Natural killer cell (primary cell): ENCODE measurements at regions not wholly inside any gene's neighbourhood (a gene's known extent, or its start where the extent isn't known, plus 50 kb on each side); places are given as distances from the start of the nearest gene placed in this dataset.
A peak's percentile ranks its signal among the peaks of the same experiment; 100 is the strongest.

Experiments
- ATAC-seq, 3 donors: fragments of 150-1000 bp in 2 of 3; fragments of 200-7000 bp in 1 of 3; cut with Tn5 transposase; 1 replicate in 1 of 3; 2 replicates in 2 of 3; pipeline ENCODE4 v1.10.0; 2021; ENCODE audit warnings: mild to moderate bottlenecking in 2 of 3, moderate library complexity in 2 of 3
- DNase-seq, 2 donors: peaks; one replicate each; pipeline versions ENCODE4 v3.0.0 to v3.0.0-alpha.2; 2013 to 2021; ENCODE audit warnings: mixed read lengths in 1 of 2
- H3K27ac ChIP-seq: one replicate; pipeline ENCODE4 v1.5.1; 2013; ENCODE audit warnings: mild to moderate bottlenecking, low read length
- H3K27me3 ChIP-seq: one replicate; pipeline ENCODE4 v1.6.1; 2013; ENCODE audit warnings: low read length; ENCODE audit not compliant: control insufficient read depth, insufficient read depth
- H3K36me3 ChIP-seq: one replicate; pipeline ENCODE4 v1.6.1; 2013; ENCODE audit warnings: low read length; ENCODE audit not compliant: control insufficient read depth, insufficient read depth
- H3K4me1 ChIP-seq: one replicate; pipeline ENCODE4 v1.6.1; 2013; ENCODE audit warnings: low read length; ENCODE audit not compliant: control insufficient read depth, insufficient read depth
- H3K4me3 ChIP-seq: one replicate; pipeline ENCODE4 v1.5.1; 2013; ENCODE audit warnings: low read length
- H3K9me3 ChIP-seq: one replicate; pipeline ENCODE4 v1.6.1; 2013; ENCODE audit warnings: low read length; ENCODE audit not compliant: control insufficient read depth, insufficient read depth
- H3K27ac Mint-ChIP-seq, 2 donors: one replicate each; pipeline ENCODE4 v1.8.0; 2022; ENCODE audit warnings: mild to moderate bottlenecking in 2 of 2, mixed read lengths in 2 of 2, moderate library complexity in 1 of 2
- H3K27me3 Mint-ChIP-seq, 2 donors: one replicate each; pipeline ENCODE4 v1.8.0; 2022; ENCODE audit warnings: low read depth in 2 of 2, mixed read lengths in 2 of 2
- H3K36me3 Mint-ChIP-seq: one replicate; pipeline ENCODE4 v1.8.0; 2022; ENCODE audit warnings: mixed read lengths
- H3K4me1 Mint-ChIP-seq, 2 donors: one replicate each; pipeline ENCODE4 v1.8.0; 2022; ENCODE audit warnings: mixed read lengths in 2 of 2
- H3K4me3 Mint-ChIP-seq: one replicate; pipeline ENCODE4 v1.8.0; 2022; ENCODE audit warnings: mild to moderate bottlenecking, moderate library complexity, mixed read lengths
- H3K9me3 Mint-ChIP-seq, 2 donors: one replicate each; pipeline ENCODE4 v1.8.0; 2022; ENCODE audit warnings: mixed read lengths in 2 of 2
- CTCF ChIP-seq: fragments of 200-600 bp; IDR thresholded peaks from one replicate; pipeline ENCODE4 v1.8.0; 2022; ENCODE audit warnings: antibody characterized with exemption
- WGBS: methylation state at CpG from one replicate; pipeline ENCODE4 v1.1.7; 2013; ENCODE audit warnings: missing lambda C conversion rate; ENCODE audit not compliant: insufficient coverage; 5-methylcytosine and 5-hydroxymethylcytosine counted together
- intact Hi-C: fragments of 100-400 bp; cut with micrococcal nuclease; formaldehyde crosslinking; loops from one replicate; pipeline ENCODE4 v1.14.2; 2022

- ATAC-seq (no peak), DNase-seq (no peak)
- Histone ChIP-seq H3K27me3 (no peaks in the 10 kb centered on the region), H3K4me3 (no peak overlapping the region), H3K27ac (no peak overlapping the region), H3K4me1 (no peaks in the 10 kb centered on the region), H3K36me3 (no peaks in the 10 kb centered on the region), H3K9me3 (no peaks in the 10 kb centered on the region)
- Mint-ChIP-seq H3K36me3 (no peaks in the 10 kb centered on the region), H3K27me3 (no peaks in the 10 kb centered on the region), H3K9me3 (no peaks in the 10 kb centered on the region), H3K27ac (no peak overlapping the region), H3K4me1 (peaks cover 0 to 17% of the 10 kb centered on the region in 2 donors), H3K4me3 (no peak overlapping the region)
- WGBS = 100% methylated on average over 1 of the region's 1 CpG
- TF ChIP-seq CTCF = no peak
- intact Hi-C loops = no loop called here
Observed at GRCh38 chrX:131782646-131783045, 238.8 kb downstream of the OR13H1 start.

DNA sequence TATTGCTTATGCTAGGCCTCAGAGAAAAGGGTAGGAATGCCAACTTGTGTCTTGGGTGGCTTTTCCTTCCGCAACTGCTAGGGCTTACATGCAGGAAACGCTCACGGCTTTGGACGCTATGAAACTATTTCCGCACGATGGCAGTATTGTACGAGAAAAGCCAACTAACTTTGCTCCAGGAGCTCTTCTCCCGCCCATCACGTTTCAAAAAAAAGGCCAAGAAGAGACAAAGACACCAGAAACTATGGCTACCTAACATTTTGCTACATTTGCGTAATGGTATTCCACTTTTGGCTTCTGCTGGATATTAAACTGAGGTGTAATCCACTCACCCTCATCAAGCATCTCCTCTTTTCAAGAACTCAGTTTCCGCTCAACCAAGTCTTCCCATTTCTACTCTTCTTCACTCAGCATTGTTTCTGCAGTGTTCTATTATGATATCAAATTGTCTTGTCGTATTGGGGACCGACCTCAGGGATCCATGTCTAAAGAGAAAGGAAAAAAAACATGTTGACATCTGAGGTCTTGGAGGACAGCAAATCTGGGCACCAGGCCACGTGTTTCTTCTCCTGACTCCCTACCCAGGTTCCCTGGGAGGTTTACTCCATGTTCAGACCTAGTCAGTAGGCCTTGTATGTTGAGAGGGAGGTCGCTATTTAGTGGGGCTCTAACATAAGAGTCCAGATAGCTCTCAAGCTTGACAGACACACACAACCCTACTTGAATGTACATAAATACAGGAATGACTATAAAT lies 239.4 kb upstream of the STK26 start:
- H3K27ac Mint-ChIP-seq = peak overlapping the region in 1 of 2 donors; percentile 68
- 93% methylated on average over 12 of the region's 15 CpGs for WGBS
- no peaks in the 10 kb centered on the region for H3K36me3 Mint-ChIP-seq
- H3K27ac ChIP-seq = no peak overlapping the region
- H3K27me3 ChIP-seq = no peaks in the 10 kb centered on the region
- no peaks in the 10 kb centered on the region for H3K9me3 Mint-ChIP-seq
- no peak for TF ChIP-seq CTCF
- no peaks in the 10 kb centered on the region for H3K36me3 ChIP-seq
- no peak overlapping the region for H3K4me3 ChIP-seq
- H3K27me3 Mint-ChIP-seq = no peaks in the 10 kb centered on the region
- H3K4me3 Mint-ChIP-seq = peak overlapping the region; percentile 69
- DNase-seq (no peak), ATAC-seq (peak in 1 of 3 donors; percentile 68)
- no peaks in the 10 kb centered on the region for H3K4me1 ChIP-seq
- no peaks in the 10 kb centered on the region for H3K9me3 ChIP-seq
- intact Hi-C loops = no loop called here
- H3K4me1 Mint-ChIP-seq = peaks cover 0 to 9% of the 10 kb centered on the region in 2 donors

GRCh38 chrX:131789664-131790063 lies 233.4 kb upstream of the STK26 start:
- Mint-ChIP-seq H3K27ac (no peak overlapping the region), H3K27me3 (no peaks in the 10 kb centered on the region), H3K36me3 (no peaks in the 10 kb centered on the region), H3K4me1 (peaks cover 0 to 19% of the 10 kb centered on the region in 2 donors), H3K9me3 (no peaks in the 10 kb centered on the region), H3K4me3 (no peak overlapping the region)
- 83% methylated on average over 1 of the region's 2 CpGs for WGBS
- Histone ChIP-seq H3K9me3 (no peaks in the 10 kb centered on the region), H3K4me3 (no peak overlapping the region), H3K27ac (no peak overlapping the region), H3K36me3 (no peaks in the 10 kb centered on the region), H3K27me3 (no peaks in the 10 kb centered on the region), H3K4me1 (no peaks in the 10 kb centered on the region)
- DNase-seq = no peak
- no peak for ATAC-seq
- TF ChIP-seq CTCF = no peak
- intact Hi-C loops = no loop called here
